GM12878 (cell line): ENCODE measurements at regions not wholly inside any gene's neighbourhood (a gene's known extent, or its start where the extent isn't known, plus 50 kb on each side); places are given as distances from the start of the nearest gene placed in this dataset.

Experiments used
- ATAC-seq: fragments of 200-7000 bp; cut with Tn5 transposase; 3 replicates; pipeline ENCODE4 v1.9.1; 2020; ENCODE audit warnings: mild to moderate bottlenecking, moderate library complexity
- BruUV-seq: library from RNA; stranded (reverse); fragments of 400-500 nt; replicated peaks from 2 replicates; lab custom pipeline; 2021; lab: Mats Ljungman, UMichigan
- CTCF ChIA-PET: fragments of 300-600 bp; sonication (Branson Sonifier 250); formaldehyde crosslinking; extraction: SDS; loops from one replicate; lab custom pipeline; 2021; ENCODE audit warnings: inconsistent platforms; lab: Yijun Ruan, JAX
- POLR2A ChIA-PET: fragments of 350-600 bp; formaldehyde crosslinking; extraction: SDS; loops from one replicate; lab custom pipeline; 2021; ENCODE audit warnings: inconsistent platforms; lab: Charles Lee
- RAD21 ChIA-PET: fragments of 300-600 bp; sonication (Branson Sonifier 250); formaldehyde crosslinking; loops from one replicate; lab custom pipeline; 2023; ENCODE audit warnings: antibody characterized with exemption; ENCODE audit not compliant: unreplicated experiment; lab: Charles Lee
- SMC1A ChIA-PET: fragments of 300-600 bp; sonication (Branson Sonifier 250); formaldehyde crosslinking; loops from one replicate; lab custom pipeline; 2023; ENCODE audit not compliant: unreplicated experiment, uncharacterized antibody; lab: Charles Lee
- DNase-seq: peaks from one replicate; pipeline ENCODE4 v3.0.0-alpha.2; 2011; ENCODE audit warnings: low read depth, low spot score
- FAIRE-seq: peaks from 3 replicates; lab custom pipeline; 2011; peaks lifted over from hg19 to GRCh38; lab: Jason Lieb, UNC
- H2AFZ ChIP-seq: 2 replicates; pipeline ENCODE4 v1.6.0; 2011; ENCODE audit warnings: low read depth, low read length, control low read depth; ENCODE audit not compliant: control insufficient read depth
- H3K27ac ChIP-seq: 2 replicates; pipeline ENCODE4 v1.5.1; 2011; ENCODE audit warnings: control low read depth; ENCODE audit not compliant: control insufficient read depth, insufficient read depth
- H3K27me3 ChIP-seq, 2 experiments: replicated peaks in 1 of 2; 2 replicates each; pipeline versions ENCODE4 v1.6.0 to v1.6.1; 2011; ENCODE audit warnings: low read length in 1 of 2; ENCODE audit not compliant: control insufficient read depth in 2 of 2, insufficient read depth in 2 of 2
- H3K36me3 ChIP-seq, 2 experiments: 2 replicates each; pipeline ENCODE4 v1.5.1; 2011; ENCODE audit warnings: low read length in 1 of 2; ENCODE audit not compliant: control insufficient read depth in 2 of 2, insufficient read depth in 2 of 2
- H3K4me1 ChIP-seq: 2 replicates; pipeline ENCODE4 v1.6.1; 2011; ENCODE audit warnings: mild to moderate bottlenecking, low read length, moderate library complexity, mixed read lengths; ENCODE audit not compliant: control insufficient read depth, insufficient read depth
- H3K4me2 ChIP-seq: 2 replicates; pipeline ENCODE4 v1.6.0; 2011; ENCODE audit warnings: control low read depth; ENCODE audit not compliant: control insufficient read depth, insufficient read depth
- H3K4me3 ChIP-seq: fragments of 200-600 bp; sonication (generic); 2 replicates; pipeline ENCODE4 v1.5.1; 2016
- H3K79me2 ChIP-seq: 2 replicates; pipeline ENCODE4 v1.6.0; 2011; ENCODE audit warnings: low read length; ENCODE audit not compliant: control insufficient read depth, insufficient read depth
- H3K9ac ChIP-seq: 2 replicates; pipeline ENCODE4 v1.8.0; 2011; ENCODE audit warnings: low read length, control low read depth, mixed read lengths; ENCODE audit not compliant: control insufficient read depth, insufficient read depth
- H3K9me3 ChIP-seq: replicated peaks from 3 replicates; pipeline ENCODE4 v1.5.1; 2011; ENCODE audit warnings: mild to moderate bottlenecking, low read length; ENCODE audit not compliant: control insufficient read depth, insufficient read depth
- H4K20me1 ChIP-seq: 2 replicates; pipeline ENCODE4 v1.6.0; 2011; ENCODE audit not compliant: control insufficient read depth, insufficient read depth
- BACH1 ChIP-seq: fragments of 450-650 bp; IDR thresholded peaks from 2 replicates; pipeline ENCODE4 v1.6.1; 2017; ENCODE audit warnings: mild to moderate bottlenecking, borderline replicate concordance
- CBX5 ChIP-seq: sonication (generic); IDR thresholded peaks from 2 replicates; pipeline ENCODE4 v1.6.1; 2016; ENCODE audit warnings: low read depth, moderate library complexity, mild to moderate bottlenecking, inconsistent platforms
- CEBPB ChIP-seq, 2 experiments: fragments of 150-350 bp in 1 of 2; IDR thresholded peaks; 2 replicates each; pipeline ENCODE4 v1.6.1; 2012 to 2014; ENCODE audit warnings: low read depth in 2 of 2, low read length in 2 of 2, borderline replicate concordance in 1 of 2, inconsistent platforms in 1 of 2
- CHD1 ChIP-seq: IDR thresholded peaks from 2 replicates; pipeline ENCODE4 v1.6.1; 2012; ENCODE audit warnings: low read depth, low read length, improper control_type of control experiment
- HCFC1 ChIP-seq: fragments of 150-350 bp; IDR thresholded peaks from 2 replicates; pipeline ENCODE4 v1.6.1; 2014; ENCODE audit warnings: low read length
- KDM1A ChIP-seq: fragments of 200-600 bp; sonication (generic); IDR thresholded peaks from 2 replicates; pipeline ENCODE4 v1.6.1; 2016; ENCODE audit warnings: borderline replicate concordance
- NBN ChIP-seq: fragments of 450-650 bp; IDR thresholded peaks from 2 replicates; pipeline ENCODE4 v1.6.1; 2016
- PAX5 ChIP-seq: IDR thresholded peaks from 2 replicates; pipeline ENCODE4 v1.6.1; 2011; ENCODE audit warnings: low read depth, low read length, borderline replicate concordance
- TCF3 ChIP-seq: IDR thresholded peaks from 2 replicates; pipeline ENCODE4 v1.6.1; 2012; ENCODE audit warnings: low read depth, mild to moderate bottlenecking, low read length, borderline replicate concordance; ENCODE audit not compliant: insufficient read depth
- ZBED1 ChIP-seq: IDR thresholded peaks from 2 replicates; pipeline ENCODE4 v1.6.1; 2016; ENCODE audit warnings: borderline replicate concordance
- WGBS: methylation state at CpG from one replicate; pipeline ENCODE4 v1.1.6; 2016; ENCODE audit warnings: low lambda C conversion rate; ENCODE audit not compliant: insufficient replicate concordance, insufficient coverage; ENCODE audit errors: missing lambda C conversion rate; 5-methylcytosine and 5-hydroxymethylcytosine counted together
- in situ Hi-C: fragments of 300-500 bp; cut with MboI; formaldehyde crosslinking; loops from 9 replicates; pipeline ENCODE4 v1.14.3; 2018; ENCODE audit warnings: mixed read lengths
- intact Hi-C: fragments of 100-400 bp; cut with micrococcal nuclease; formaldehyde crosslinking; loops from one replicate; pipeline ENCODE4 v1.14.2; 2022; ENCODE audit not compliant: unreplicated experiment
- TF ChIP-seq, protein P1 (sequence below): IDR thresholded peaks from 2 replicates; pipeline ENCODE4 v1.6.1; 2012; ENCODE audit warnings: low read depth, low read length, improper control_type of control experiment
- TF ChIP-seq, protein P2 (sequence below): fragments of 450-650 bp; IDR thresholded peaks from 2 replicates; pipeline ENCODE4 v1.6.1; 2016; ENCODE audit warnings: mild to moderate bottlenecking
- TF ChIP-seq, protein P3 (sequence below): IDR thresholded peaks from 2 replicates; pipeline ENCODE4 v1.6.1; 2011; ENCODE audit warnings: low read depth, mild to moderate bottlenecking, low read length, moderate library complexity, borderline replicate concordance; ENCODE audit errors: extremely low read depth

DNA sequence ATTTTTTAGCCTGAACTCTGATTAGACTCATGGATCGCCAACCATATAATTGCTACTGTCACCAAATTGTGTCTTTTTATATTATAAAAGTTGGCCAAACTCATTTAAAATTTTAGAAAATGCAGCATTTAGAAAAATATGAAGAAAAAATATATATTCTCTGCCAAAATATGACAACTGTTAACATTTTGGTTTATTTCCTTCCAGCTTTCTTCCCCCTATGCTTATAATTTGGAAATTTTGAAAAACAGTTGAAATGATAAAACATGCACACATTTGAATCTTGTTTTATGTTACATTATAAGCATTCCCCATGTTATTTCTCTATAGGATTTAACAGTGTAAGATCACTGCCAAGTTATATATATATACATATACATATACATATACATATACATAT, 1112.8 kb downstream of the TUSC7 start:
- H3K36me3 ChIP-seq, result no peaks in the 10 kb centered on the region
- WGBS, result 100% methylated on average over 1 of the region's 1 CpG
- H3K4me2 ChIP-seq, result no peak overlapping the region
- ChIA-PET CTCF (no interaction called here), POLR2A (no interaction called here), RAD21 (no interaction called here), SMC1A (no interaction called here)
- ATAC-seq (no peak), DNase-seq (no peak), FAIRE-seq (no peak)
- H3K27ac ChIP-seq, result no peak overlapping the region
- H4K20me1 ChIP-seq, result no peaks in the 10 kb centered on the region
- H3K9ac ChIP-seq, result no peak overlapping the region
- H2AFZ ChIP-seq, result no peak overlapping the region
- no TSS peak for BruUV-seq
- H3K4me3 ChIP-seq, result no peak overlapping the region
- no peaks in the 10 kb centered on the region for H3K9me3 ChIP-seq
- no peaks in the 10 kb centered on the region for H3K79me2 ChIP-seq
- no peak for TF ChIP-seq CBX5
- TF ChIP-seq, protein P1, sequence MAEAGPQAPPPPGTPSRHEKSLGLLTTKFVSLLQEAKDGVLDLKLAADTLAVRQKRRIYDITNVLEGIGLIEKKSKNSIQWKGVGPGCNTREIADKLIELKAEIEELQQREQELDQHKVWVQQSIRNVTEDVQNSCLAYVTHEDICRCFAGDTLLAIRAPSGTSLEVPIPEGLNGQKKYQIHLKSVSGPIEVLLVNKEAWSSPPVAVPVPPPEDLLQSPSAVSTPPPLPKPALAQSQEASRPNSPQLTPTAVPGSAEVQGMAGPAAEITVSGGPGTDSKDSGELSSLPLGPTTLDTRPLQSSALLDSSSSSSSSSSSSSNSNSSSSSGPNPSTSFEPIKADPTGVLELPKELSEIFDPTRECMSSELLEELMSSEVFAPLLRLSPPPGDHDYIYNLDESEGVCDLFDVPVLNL, result no peak
- TF ChIP-seq TCF3, result no peak
- TF ChIP-seq BACH1, result no peak
- TF ChIP-seq CEBPB (IDR thresholded peaks at IDR 0.05; ENCODE audit: borderline replicate concordance in 1 of 2, low read depth in 2 of 2, low read length in 2 of 2), result no peak
- no peak for TF ChIP-seq KDM1A
- TF ChIP-seq HCFC1, result no peak
- TF ChIP-seq PAX5, result no peak
- in situ Hi-C loops, result no loop called here
- no peaks in the 10 kb centered on the region for H3K4me1 ChIP-seq
- intact Hi-C loops, result no loop called here
- H3K27me3 ChIP-seq, result no peaks in the 10 kb centered on the region

DNA sequence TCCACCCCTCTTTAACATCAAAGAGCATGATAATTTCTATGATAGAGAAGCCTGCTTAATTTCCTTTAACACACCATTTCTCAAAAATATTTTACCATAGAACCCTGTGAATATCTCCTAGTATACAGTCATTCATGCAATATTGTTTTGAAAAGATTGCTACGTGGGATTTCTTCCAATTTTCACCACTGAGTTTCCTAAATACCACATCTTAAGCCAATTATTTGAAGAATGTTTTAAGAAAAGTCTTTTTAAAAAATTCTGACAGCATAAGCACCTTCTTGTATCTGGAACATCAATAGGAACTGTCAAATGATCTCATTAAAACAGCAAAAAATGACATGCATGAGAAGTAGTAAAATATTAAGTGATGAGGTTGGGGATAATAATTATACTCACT, 1126.7 kb downstream of the TUSC7 start:
- intact Hi-C loops (no loop called here), in situ Hi-C loops (no loop called here)
- FAIRE-seq (no peak), DNase-seq (no peak), ATAC-seq (no peak)
- Histone ChIP-seq H3K4me1 (no peaks in the 10 kb centered on the region), H3K27me3 (no peaks in the 10 kb centered on the region), H3K4me3 (no peak overlapping the region), H3K27ac (no peak overlapping the region), H3K79me2 (no peaks in the 10 kb centered on the region), H3K9ac (no peak overlapping the region), H3K4me2 (no peak overlapping the region), H4K20me1 (no peaks in the 10 kb centered on the region), H2AFZ (no peak overlapping the region), H3K36me3 (no peaks in the 10 kb centered on the region), H3K9me3 (no peaks in the 10 kb centered on the region)
- SMC1A ChIA-PET, result interaction anchor here (1.4 kb wide), 1 partner anchor 10 kb away, joined by 4 read pairs; no protein-coding TSS in a partner anchor
- CTCF ChIA-PET, result interaction anchor here (1.4 kb wide), 1 partner anchor 9 kb away, joined by 4 read pairs; no protein-coding TSS in a partner anchor
- POLR2A ChIA-PET, result no interaction called here
- 0% methylated on average over 1 of the region's 1 CpG for WGBS
- BruUV-seq, result no TSS peak
- RAD21 ChIA-PET, result no interaction called here
- TF ChIP-seq CHD1 (no peak), ZBED1 (no peak), NBN (no peak)
- TF ChIP-seq, protein P1, result no peak
- TF ChIP-seq, protein P2, sequence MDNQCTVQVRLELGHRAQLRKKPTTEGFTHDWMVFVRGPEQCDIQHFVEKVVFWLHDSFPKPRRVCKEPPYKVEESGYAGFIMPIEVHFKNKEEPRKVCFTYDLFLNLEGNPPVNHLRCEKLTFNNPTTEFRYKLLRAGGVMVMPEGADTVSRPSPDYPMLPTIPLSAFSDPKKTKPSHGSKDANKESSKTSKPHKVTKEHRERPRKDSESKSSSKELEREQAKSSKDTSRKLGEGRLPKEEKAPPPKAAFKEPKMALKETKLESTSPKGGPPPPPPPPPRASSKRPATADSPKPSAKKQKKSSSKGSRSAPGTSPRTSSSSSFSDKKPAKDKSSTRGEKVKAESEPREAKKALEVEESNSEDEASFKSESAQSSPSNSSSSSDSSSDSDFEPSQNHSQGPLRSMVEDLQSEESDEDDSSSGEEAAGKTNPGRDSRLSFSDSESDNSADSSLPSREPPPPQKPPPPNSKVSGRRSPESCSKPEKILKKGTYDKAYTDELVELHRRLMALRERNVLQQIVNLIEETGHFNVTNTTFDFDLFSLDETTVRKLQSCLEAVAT, result no peak
- TF ChIP-seq, protein P3, sequence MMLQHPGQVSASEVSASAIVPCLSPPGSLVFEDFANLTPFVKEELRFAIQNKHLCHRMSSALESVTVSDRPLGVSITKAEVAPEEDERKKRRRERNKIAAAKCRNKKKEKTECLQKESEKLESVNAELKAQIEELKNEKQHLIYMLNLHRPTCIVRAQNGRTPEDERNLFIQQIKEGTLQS, result no peak
